Activated CD4-positive, CD25-positive, alpha-beta regulatory T cell treated with anti-CD3 and anti-CD28 coated beads, Interleukin-2, amount 50 U/mL, for 16 hours (primary cell): ENCODE measurements at regions not wholly inside any gene's neighbourhood (a gene's known extent, or its start where the extent isn't known, plus 50 kb on each side); places are given as distances from the start of the nearest gene placed in this dataset.
"Not testable (repeated sequence)": the region's sequence is repeated elsewhere in the genome, so short reads cannot be mapped to it uniquely, and the experiment has no call there.

Experiments
- DNase-seq: peaks from one replicate; pipeline ENCODE4 v3.0.0-alpha.2; 2020; ENCODE audit warnings: low read depth, low spot score

- DNase-seq: no peak
Measured at GRCh38 chr11:87971354-87971753, 203.9 kb downstream of the RAB38 start.

DNA sequence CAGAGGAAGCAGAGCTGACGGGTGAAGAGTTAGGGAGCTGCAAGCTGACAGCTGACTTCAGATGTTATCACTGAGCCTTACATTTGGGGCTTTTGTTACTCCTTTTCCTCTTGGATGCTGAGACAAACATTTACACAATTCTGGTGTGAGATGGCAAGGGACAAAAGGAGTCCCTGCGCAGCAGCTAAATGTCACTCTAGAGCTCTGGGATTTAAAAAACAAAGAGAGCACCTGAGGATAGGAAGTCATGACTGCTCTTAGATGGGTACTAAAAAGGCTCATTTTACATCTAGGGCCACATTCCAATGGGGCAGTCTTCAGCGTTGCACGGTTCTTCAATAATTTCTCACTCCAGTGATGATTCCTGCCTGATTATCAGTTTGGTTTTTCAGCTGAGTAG, 204.5 kb downstream of the RAB38 start:
- no peak for DNase-seq

DNA sequence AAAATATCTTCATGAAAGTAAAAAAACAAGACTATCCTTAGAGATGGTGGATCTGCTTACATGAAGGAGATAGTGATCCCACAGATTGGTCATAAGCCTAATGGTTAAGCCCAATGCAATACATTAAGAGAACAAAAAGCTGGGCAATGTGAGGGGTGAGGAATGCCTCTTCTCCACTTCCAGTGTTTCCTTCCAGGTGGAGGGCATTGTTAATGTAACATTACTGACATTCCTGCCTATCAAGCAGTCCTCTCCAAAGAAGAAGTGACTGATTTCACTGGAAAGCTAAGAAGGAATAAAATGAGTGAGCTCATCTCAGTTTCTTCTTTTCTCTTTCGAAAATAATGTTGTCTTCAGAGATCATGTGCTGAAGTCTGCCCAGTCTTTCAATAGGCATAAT, 207.8 kb downstream of the RAB38 start:
- DNase-seq: no peak

DNA sequence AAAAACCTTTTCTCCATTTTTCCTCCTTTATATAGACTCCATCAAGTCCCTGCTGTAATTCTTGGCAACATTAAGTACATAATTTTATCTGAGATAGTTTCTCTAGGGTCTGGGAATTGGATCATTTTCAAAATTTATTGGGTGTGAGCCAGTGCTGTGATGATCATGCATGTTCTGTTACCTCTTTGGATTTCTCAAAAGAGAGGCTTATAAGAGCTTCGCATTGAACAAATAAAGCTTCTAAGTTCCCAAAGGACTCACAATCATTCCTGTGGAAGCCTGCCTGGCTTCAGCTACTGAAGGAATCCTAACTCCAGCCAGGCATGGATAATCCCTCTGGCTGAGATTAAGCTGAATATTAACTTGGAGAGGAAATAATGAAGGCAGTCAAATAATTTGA, 208.5 kb downstream of the RAB38 start:
- DNase-seq: no peak

GRCh38 chr11:87966216-87966615, 209.0 kb downstream of the RAB38 start:
- DNase-seq: no peak

GRCh38 chr11:87961606-87962005, 213.6 kb downstream of the RAB38 start:
- DNase-seq: no peak

GRCh38 chr11:87957961-87958360, 217.3 kb downstream of the RAB38 start:
- no peak for DNase-seq

DNA sequence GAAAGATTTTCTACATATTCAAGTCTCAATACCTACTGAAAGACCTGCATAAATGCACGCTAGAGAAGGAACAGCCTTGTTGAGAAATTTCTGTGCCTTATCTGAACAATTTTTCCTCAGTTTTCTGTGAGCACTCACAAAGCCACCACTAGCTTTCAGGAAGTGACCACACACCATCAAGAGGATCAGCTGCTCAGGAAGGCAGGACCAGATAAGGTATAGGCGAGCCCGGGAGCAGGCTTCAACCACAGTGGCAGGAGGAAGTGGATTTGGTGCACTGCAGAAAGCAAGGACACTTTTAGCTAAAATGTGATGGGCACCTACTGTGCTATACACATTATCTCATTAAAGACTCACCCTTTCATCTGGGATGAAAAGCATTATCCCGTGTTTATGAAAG, 220.8 kb downstream of the RAB38 start:
- no peak for DNase-seq

DNA sequence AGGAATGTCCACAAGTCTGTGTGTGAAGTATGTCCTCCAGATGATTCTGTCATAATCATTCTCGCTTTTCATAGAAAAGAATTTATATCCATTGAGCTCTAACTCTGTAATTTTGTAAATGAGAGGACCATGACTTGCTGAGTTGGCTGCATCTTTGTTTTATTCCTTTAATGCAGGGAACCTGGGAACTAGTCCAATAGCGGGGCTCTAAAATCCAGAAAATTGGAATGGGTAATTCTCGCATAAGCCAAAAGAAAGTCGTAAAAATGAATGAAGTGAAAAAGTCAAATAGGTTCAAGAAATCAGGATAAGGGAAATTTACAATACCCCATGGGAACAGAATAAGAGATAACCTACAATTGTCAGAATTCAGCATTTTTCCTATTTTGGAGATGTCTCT, 232.5 kb downstream of the RAB38 start:
- no peak for DNase-seq

DNA sequence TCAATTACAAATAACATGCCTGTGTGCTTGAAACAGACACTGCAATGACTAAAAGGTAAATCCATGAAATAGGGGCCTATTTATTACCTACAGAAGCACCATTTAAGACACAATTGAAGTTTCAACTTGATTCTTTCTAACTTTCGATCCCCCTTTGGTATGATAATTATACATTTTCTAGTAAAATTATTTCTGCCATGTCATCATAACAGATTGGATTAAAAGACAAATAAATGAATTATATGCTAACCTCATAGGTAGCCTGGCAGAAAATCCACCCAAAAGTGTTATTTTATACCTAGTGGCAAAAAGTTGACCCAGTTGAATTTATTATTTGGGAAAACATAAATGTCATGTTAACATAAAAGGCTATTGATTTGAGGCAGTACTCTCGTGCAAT, 241.1 kb downstream of the RAB38 start:
- DNase-seq: no peak

GRCh38 chr11:87926250-87926970, 248.8 kb downstream of the RAB38 start:
- DNase-seq: no peak

- DNase-seq: no peak
Measured at GRCh38 chr11:87924125-87924524, 251.1 kb downstream of the RAB38 start.

- no peak for DNase-seq
Measured at GRCh38 chr11:87917111-87917510, 258.1 kb downstream of the RAB38 start.

DNA sequence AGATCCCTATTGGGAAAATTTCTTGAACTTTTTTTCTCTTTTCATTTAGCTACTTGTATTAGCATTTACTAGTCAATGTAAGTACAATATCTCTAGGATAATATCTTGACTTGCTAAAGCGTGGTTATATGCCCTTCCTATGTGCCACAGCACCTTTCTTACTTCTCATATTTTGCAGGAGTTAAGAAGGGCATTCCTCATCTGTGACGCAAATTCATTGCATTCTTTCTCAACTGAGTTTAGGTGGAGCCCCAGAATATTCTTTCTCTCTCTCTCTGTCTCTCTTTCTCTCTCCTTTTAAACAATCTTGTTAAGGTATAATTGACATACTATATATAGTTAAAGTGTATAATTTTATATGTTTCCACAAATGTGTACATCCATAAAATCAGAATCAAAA, 266.1 kb downstream of the RAB38 start:
- no peak for DNase-seq

GRCh38 chr11:87908086-87908485, 267.2 kb downstream of the RAB38 start:
- no peak for DNase-seq

- no peak for DNase-seq
Measured at GRCh38 chr11:87903345-87903744, 271.9 kb downstream of the RAB38 start.

- no peak for DNase-seq
Measured at GRCh38 chr11:87901341-87901740, 273.9 kb downstream of the RAB38 start.

DNA sequence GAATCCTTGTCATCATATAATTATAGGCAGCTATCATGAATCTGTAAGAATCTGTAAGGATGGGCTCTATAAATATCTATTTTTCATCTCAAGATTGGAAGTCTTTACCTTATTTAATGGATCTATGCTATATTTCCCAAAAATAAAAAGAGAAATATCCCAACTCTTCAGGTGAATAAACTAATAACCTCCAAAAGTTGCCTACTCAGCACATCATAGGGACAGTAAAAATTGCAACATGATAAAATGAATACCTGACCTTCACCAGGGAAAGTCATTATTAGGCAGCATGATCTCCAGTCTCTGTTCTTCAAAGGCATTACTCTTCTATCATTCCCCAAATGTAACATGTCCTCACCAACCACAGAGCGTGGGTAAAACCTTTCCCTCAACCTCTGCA, 277.3 kb downstream of the RAB38 start:
- no peak for DNase-seq

GRCh38 chr11:87897071-87897470, 278.2 kb downstream of the RAB38 start:
- DNase-seq: no peak

- DNase-seq: no peak
Measured at GRCh38 chr11:87894961-87895360, 280.3 kb downstream of the RAB38 start.

DNA sequence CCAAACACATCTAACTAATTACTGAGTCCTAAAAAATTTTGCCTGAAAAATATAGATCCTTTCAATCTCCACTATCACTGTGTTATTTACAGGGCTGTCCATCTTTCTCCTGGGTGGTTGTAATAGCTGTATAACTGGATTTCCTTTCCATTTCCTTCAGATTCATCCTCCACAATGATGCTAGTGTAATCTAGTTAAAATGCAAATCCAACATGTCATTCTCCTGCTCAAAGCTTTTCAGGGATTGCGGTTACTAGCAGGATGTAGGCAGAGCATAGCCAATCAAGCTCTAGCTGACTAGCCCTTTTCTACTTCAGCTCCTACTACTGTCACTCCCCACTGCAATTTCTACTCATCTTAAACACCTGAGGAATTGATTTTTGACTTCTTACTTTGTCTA, 283.0 kb downstream of the RAB38 start:
- no peak for DNase-seq

DNA sequence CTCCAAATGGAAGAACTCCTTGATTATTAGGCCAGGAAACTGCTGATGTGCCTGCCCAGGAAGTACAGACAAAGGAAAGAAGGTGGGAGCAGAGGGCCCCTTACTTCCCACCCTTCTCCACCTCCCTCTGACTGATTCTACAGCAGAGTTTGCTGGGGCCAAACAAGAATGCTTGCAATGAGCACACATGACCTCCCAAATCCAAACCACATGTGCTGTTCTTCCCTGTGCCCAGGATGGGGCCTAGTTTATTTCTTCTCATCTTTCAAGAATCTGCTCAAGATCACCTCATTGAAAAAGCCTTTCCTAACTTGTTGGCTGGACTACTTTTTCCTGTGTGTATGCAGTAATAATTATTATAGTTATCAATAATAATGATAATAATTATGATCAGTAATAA, 286.1 kb downstream of the RAB38 start:
- no peak for DNase-seq

DNA sequence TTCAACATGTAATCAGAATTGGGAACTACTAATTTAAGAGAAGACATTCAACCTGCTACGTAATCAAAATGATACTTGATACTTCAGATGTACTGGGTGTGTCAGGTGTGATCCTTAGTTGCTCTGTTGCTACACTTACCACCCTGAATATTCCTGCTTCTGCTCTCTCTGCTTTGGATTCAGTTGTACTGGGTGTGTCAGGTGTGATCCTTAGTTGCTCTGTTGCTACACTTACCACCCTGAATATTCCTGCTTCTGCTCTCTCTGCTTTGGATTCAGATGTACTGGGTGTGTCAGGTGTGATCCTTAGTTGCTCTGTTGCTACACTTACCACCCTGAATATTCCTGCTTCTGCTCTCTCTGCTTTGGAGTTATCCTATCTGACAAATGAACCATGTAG, 290.2 kb downstream of the RAB38 start:
- not testable (repeated sequence) for DNase-seq

- no peak for DNase-seq
Measured at GRCh38 chr11:87879118-87879517, 296.1 kb downstream of the RAB38 start.
